ENCODE measurements at regions not wholly inside any gene's neighbourhood (a gene's known extent, or its start where the extent isn't known, plus 50 kb on each side); places are given as distances from the start of the nearest gene placed in this dataset.

DNA sequence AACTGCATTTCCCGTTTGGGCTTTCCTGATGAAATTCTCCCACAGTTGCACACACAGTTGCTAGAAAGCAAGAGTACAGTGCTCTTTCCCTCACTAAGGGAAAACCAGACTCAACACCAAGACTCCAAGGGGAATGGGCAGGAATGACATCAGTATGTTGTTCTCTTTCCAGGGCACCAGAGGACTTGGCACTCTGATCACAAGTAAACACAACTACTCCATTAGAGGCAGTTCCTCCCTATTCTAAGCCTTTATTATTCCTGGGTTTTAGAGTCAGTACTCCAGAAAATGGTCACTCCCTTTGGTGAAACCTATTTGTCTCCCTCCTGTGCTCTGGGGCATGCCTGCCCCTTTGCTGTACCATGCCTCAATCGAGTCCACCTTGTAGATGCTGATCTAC lies 52.3 kb upstream of the VGLL4 start:
- DNase-seq (no peak), ATAC-seq (replicated peaks in 1 of 4) (no peak)
- CTCF ChIA-PET = no interaction called here
- Histone ChIP-seq H3K4me3 (ENCODE audit: control insufficient read depth in 1 of 2, extremely low read depth in 1 of 2, low read length in 1 of 2) (no peak overlapping the region), H3K27ac (ENCODE audit: low read length) (no peak overlapping the region), H3K36me3 (ENCODE audit: control insufficient read depth in 2 of 2, extremely low read depth in 1 of 2, insufficient read depth in 1 of 2, low read length in 1 of 2) (peaks cover 0 to 2% of the 10 kb centered on the region in 2 donors), H3K27me3 (replicated peaks in 1 of 2; ENCODE audit: control insufficient read depth in 2 of 2, extremely low read depth in 1 of 2, insufficient read depth in 2 of 2, low read length in 1 of 2) (no peaks in the 10 kb centered on the region), H3K4me1 (ENCODE audit: control insufficient read depth in 1 of 2, extremely low read depth in 1 of 2, insufficient read depth in 2 of 2, low read length in 2 of 2) (no peaks in the 10 kb centered on the region), H3K9me3 (no peaks in the 10 kb centered on the region)
- POLR2A ChIA-PET = no interaction called here
- 96% methylated on average over 2 of the region's 2 CpGs for WGBS (ENCODE audit: insufficient coverage)
- H3K9me3 Mint-ChIP-seq = no peaks in the 10 kb centered on the region
- H3K27me3 Mint-ChIP-seq = no peaks in the 10 kb centered on the region
- H3K27ac Mint-ChIP-seq = no peak overlapping the region
- no peaks in the 10 kb centered on the region for H3K4me1 Mint-ChIP-seq
- H3K4me3 Mint-ChIP-seq = no peak overlapping the region
- peaks cover 38% of the 10 kb centered on the region for H3K36me3 Mint-ChIP-seq
